HCT116 (cell line): ENCODE measurements at regions not wholly inside any gene's neighbourhood (a gene's known extent, or its start where the extent isn't known, plus 50 kb on each side); places are given as distances from the start of the nearest gene placed in this dataset.

Experiments used
- ATAC-seq: fragments of 200-7000 bp; cut with Tn5 transposase; 2 replicates; pipeline ENCODE4 v1.9.1; 2020; ENCODE audit warnings: mild to moderate bottlenecking, moderate library complexity
- BruUV-seq: library from RNA; stranded (reverse); fragments of 400-500 nt; replicated peaks from 2 replicates; lab custom pipeline; 2021; lab: Mats Ljungman, UMichigan
- CTCF ChIA-PET: fragments of 300-600 bp; sonication (Branson Sonifier 250); formaldehyde crosslinking; loops from one replicate; lab custom pipeline; 2021; ENCODE audit warnings: antibody characterized with exemption; lab: Charles Lee
- POLR2A ChIA-PET: fragments of 300-600, 350-600 bp; sonication (Branson Sonifier 250); formaldehyde crosslinking; loops from one replicate; lab custom pipeline; 2021; ENCODE audit warnings: antibody characterized with exemption; lab: Charles Lee
- RAD21 ChIA-PET, 2 experiments: fragments of 300-600 bp; sonication (Branson Sonifier 250); formaldehyde crosslinking; loops; one replicate each; lab custom pipeline; 2023; ENCODE audit warnings: low total read pairs in 2 of 2; ENCODE audit not compliant: uncharacterized antibody in 2 of 2, unreplicated experiment in 2 of 2, low non-redundant PET in 1 of 2; lab: Charles Lee
- DNase-seq: peaks from one replicate; pipeline ENCODE4 v3.0.0-alpha.2; 2010; ENCODE audit warnings: low read depth, low spot score
- H2AFZ ChIP-seq: fragments of 200-600 bp; shearing (Covaris generic), sonication (generic); 2 replicates; pipeline ENCODE4 v1.6.1; 2017; ENCODE audit warnings: low read depth, mixed run types, mixed read lengths, antibody characterized with exemption, low read length; ENCODE audit not compliant: poor library complexity, severe bottlenecking
- H3K27ac ChIP-seq: 2 replicates; pipeline ENCODE4 v1.5.1; 2012; ENCODE audit warnings: low read depth, low read length
- H3K27me3 ChIP-seq: fragments of 200-600 bp; sonication (generic); 2 replicates; pipeline ENCODE4 v1.6.1; 2016; ENCODE audit warnings: mixed run types, low read length, mixed read lengths; ENCODE audit not compliant: insufficient read depth
- H3K36me3 ChIP-seq, 2 experiments: fragments of 200-500 bp in 1 of 2; fragments of 200-600 bp in 1 of 2; sonication (Bioruptor generic) in 1 of 2; sonication (generic) in 1 of 2; 2 replicates each; pipeline versions ENCODE4 v1.5.1 to v1.6.1; 2014 to 2016; ENCODE audit warnings: low read length in 2 of 2, inconsistent platforms in 1 of 2, mixed read lengths in 1 of 2, mixed run types in 1 of 2; ENCODE audit not compliant: insufficient read depth in 2 of 2, control insufficient read depth in 1 of 2
- H3K4me1 ChIP-seq, 2 experiments: fragments of 200-600 bp in 1 of 2; sonication (generic) in 1 of 2; 2 replicates each; pipeline versions ENCODE4 v1.5.1 to v1.6.1; 2012 to 2017; ENCODE audit warnings: low read length in 2 of 2, inconsistent platforms in 1 of 2, mild to moderate bottlenecking in 1 of 2, mixed read lengths in 1 of 2, mixed run types in 1 of 2, moderate library complexity in 1 of 2; ENCODE audit not compliant: insufficient read depth in 2 of 2, control insufficient read depth in 1 of 2
- H3K4me2 ChIP-seq: fragments of 200-600 bp; sonication (generic); 2 replicates; pipeline ENCODE4 v1.6.1; 2017; ENCODE audit warnings: mixed run types, low read length, mixed read lengths
- H3K4me3 ChIP-seq, 2 experiments: fragments of 200-600 bp in 1 of 2; sonication (generic) in 1 of 2; replicated peaks in 1 of 2; 2 replicates each; pipeline ENCODE4 v1.5.1; 2011 to 2016; ENCODE audit warnings: low read length in 2 of 2, control low read depth in 1 of 2, low read depth in 1 of 2, mild to moderate bottlenecking in 1 of 2, mixed read lengths in 1 of 2, mixed run types in 1 of 2
- H3K79me2 ChIP-seq: fragments of 200-600 bp; sonication (generic); 2 replicates; pipeline ENCODE4 v1.6.1; 2017; ENCODE audit warnings: mild to moderate bottlenecking, mixed run types, low read length, moderate library complexity, mixed read lengths; ENCODE audit not compliant: insufficient read depth
- H3K9ac ChIP-seq: fragments of 200-600 bp; sonication (generic); 2 replicates; pipeline ENCODE4 v1.6.1; 2016; ENCODE audit warnings: low read length, mixed read lengths
- H3K9me2 ChIP-seq: fragments of 200-600 bp; sonication (generic), shearing (Covaris generic); 2 replicates; pipeline ENCODE4 v1.6.1; 2017; ENCODE audit warnings: mixed run types, mild to moderate bottlenecking, moderate library complexity; ENCODE audit not compliant: insufficient read depth
- H3K9me3 ChIP-seq, 2 experiments: fragments of 200-500 bp in 1 of 2; fragments of 200-600 bp in 1 of 2; sonication (Bioruptor generic) in 1 of 2; sonication (generic) in 1 of 2; 2 replicates each; pipeline ENCODE4 v1.6.1; 2014 to 2017; ENCODE audit warnings: low read length in 2 of 2, mixed read lengths in 2 of 2, inconsistent platforms in 1 of 2, low read depth in 1 of 2, mild to moderate bottlenecking in 1 of 2, mixed run types in 1 of 2, moderate library complexity in 1 of 2; ENCODE audit not compliant: control insufficient read depth in 1 of 2, insufficient read depth in 1 of 2
- H4K20me1 ChIP-seq: fragments of 200-600 bp; sonication (generic), shearing (Covaris generic); 2 replicates; pipeline ENCODE4 v1.6.1; 2017; ENCODE audit warnings: mixed run types, mild to moderate bottlenecking, moderate library complexity; ENCODE audit not compliant: insufficient read depth
- CEBPB ChIP-seq: IDR thresholded peaks from 2 replicates; pipeline ENCODE4 v1.6.1; 2012; ENCODE audit warnings: low read depth
- EGR1 ChIP-seq: IDR thresholded peaks from 2 replicates; pipeline ENCODE4 v1.6.1; 2012; ENCODE audit warnings: low read depth
- EZH2 ChIP-seq: fragments of 200-600 bp; sonication (generic); IDR thresholded peaks from 2 replicates; pipeline ENCODE4 v1.6.1; 2017; ENCODE audit warnings: antibody characterized with exemption, mixed run types
- EZH2phosphoT487 ChIP-seq: fragments of 200-600 bp; IDR thresholded peaks from 2 replicates; pipeline ENCODE4 v1.6.1; 2018; ENCODE audit warnings: antibody characterized with exemption, borderline replicate concordance
- JUND ChIP-seq: IDR thresholded peaks from 2 replicates; pipeline ENCODE4 v1.6.1; 2012
- SIN3A ChIP-seq: IDR thresholded peaks from 2 replicates; pipeline ENCODE4 v1.6.1; 2012; ENCODE audit warnings: low read depth
- SRF ChIP-seq: IDR thresholded peaks from 2 replicates; pipeline ENCODE4 v1.6.1; 2012; ENCODE audit warnings: low read depth
- ZBTB33 ChIP-seq: IDR thresholded peaks from 2 replicates; pipeline ENCODE4 v1.6.1; 2011; ENCODE audit warnings: mild to moderate bottlenecking, low read length, moderate library complexity; ENCODE audit not compliant: insufficient replicate concordance; ENCODE audit errors: extremely low read depth
- intact Hi-C: fragments of 100-400 bp; cut with micrococcal nuclease; formaldehyde crosslinking; loops from 2 replicates; pipeline ENCODE4 v1.10.0; 2022
- TF ChIP-seq, protein P1 (sequence below): IDR thresholded peaks from 2 replicates; pipeline ENCODE4 v1.6.1; 2012

DNA sequence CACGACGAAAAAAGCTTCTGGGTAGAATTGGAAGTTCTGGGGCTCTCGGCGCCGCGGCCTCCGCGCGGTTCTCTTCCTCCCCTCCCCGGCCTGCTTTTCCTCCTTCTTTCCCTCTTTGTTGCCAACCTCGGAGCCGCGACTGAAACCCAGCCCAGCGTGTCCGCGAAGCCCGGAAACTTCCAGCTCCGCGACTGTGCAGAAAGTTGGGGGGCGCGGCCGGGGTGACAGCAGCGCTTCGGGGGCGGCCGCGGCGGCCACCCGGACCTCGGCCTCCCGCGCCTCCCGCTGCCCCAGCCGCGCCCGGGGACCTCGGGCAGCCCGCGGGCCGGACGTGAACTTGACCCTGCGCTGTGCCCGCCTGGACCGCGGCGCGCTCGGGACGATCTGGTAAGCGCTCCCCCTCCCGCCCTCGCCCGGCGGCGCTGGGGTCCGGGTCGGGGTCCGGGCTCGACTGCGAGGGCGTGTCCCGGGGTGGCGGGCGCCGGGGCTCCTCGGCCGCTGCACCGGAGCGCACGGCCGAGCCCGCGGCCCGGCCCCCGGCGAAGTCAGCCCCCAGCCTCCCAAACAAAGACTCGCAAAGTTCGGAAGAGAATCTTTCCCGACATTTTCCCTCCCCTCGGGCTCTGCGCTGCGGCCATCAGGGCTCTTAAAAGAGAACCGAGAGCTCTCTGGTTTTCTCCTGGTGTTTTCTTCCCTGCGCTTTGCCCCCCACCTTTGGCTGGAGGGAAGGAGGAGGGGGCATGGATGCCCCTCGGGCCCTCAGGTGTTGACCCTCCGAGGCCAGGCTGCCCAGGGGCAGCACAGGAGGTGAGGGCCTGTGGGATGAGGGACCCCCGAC is 67.9 kb upstream of the WNT7B start:
- BruUV-seq, result no TSS peak
- Histone ChIP-seq H3K9me2 (no peaks in the 10 kb centered on the region), H3K9me3 (no peaks in the 10 kb centered on the region), H3K27ac (no peak overlapping the region), H3K4me3 (no peak overlapping the region)
- TF ChIP-seq SRF (no peak), ZBTB33 (no peak), EZH2phosphoT487 (no peak), CEBPB (no peak), EZH2 (no peak), EGR1 (no peak), JUND (no peak), SIN3A (no peak)
- TF ChIP-seq, protein P1, sequence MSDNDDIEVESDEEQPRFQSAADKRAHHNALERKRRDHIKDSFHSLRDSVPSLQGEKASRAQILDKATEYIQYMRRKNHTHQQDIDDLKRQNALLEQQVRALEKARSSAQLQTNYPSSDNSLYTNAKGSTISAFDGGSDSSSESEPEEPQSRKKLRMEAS, result no peak
- TF ChIP-seq, all 23 proteins: peak for 0
- ATAC-seq (no peak), DNase-seq (no peak)
- no peaks in the 10 kb centered on the region for H4K20me1 ChIP-seq
- H3K27me3 ChIP-seq, result no peaks in the 10 kb centered on the region
- H3K79me2 ChIP-seq, result no peaks in the 10 kb centered on the region
- CTCF ChIA-PET, result no interaction called here
- POLR2A ChIA-PET, result no interaction called here
- peaks cover 0 to 6% of the 10 kb centered on the region in 2 experiments; a peak in 1 of 4 replicates for H3K4me1 ChIP-seq
- no peak overlapping the region for H3K9ac ChIP-seq
- intact Hi-C loops, result no loop called here
- no peak overlapping the region for H3K4me2 ChIP-seq
- no peaks in the 10 kb centered on the region for H3K36me3 ChIP-seq
- no peak overlapping the region for H2AFZ ChIP-seq
- RAD21 ChIA-PET, result no interaction called here
